Inferior parietal cortex (tissue), 1 donor: ENCODE measurements at regions not wholly inside any gene's neighbourhood (a gene's known extent, or its start where the extent isn't known, plus 50 kb on each side); places are given as distances from the start of the nearest gene placed in this dataset.

ENCODE experiments used
- DNase-seq: peaks from one replicate; pipeline ENCODE4 v3.0.0-alpha.2; 2016; ENCODE audit errors: extremely low spot score

- no peak for DNase-seq
These were observed 179.0 kb upstream of the NECTIN1 start for GRCh38 chr11:119907878-119908572.

GRCh38 chr11:119907122-119907851 is 178.3 kb upstream of the NECTIN1 start:
- DNase-seq, result no peak

- no peak for DNase-seq
These were observed 177.4 kb upstream of the NECTIN1 start for GRCh38 chr11:119906376-119906775.

GRCh38 chr11:119905162-119905561 is 176.2 kb upstream of the NECTIN1 start:
- no peak for DNase-seq

- DNase-seq, result no peak
These were observed 175.6 kb upstream of the NECTIN1 start for GRCh38 chr11:119904531-119905035.

GRCh38 chr11:119903821-119904220 is 174.8 kb upstream of the NECTIN1 start:
- DNase-seq, result no peak

GRCh38 chr11:119903389-119903788 is 174.4 kb upstream of the NECTIN1 start:
- no peak for DNase-seq

- no peak for DNase-seq
These were observed 173.7 kb upstream of the NECTIN1 start for GRCh38 chr11:119902656-119903231.

- DNase-seq, result no peak
These were observed 172.9 kb upstream of the NECTIN1 start for GRCh38 chr11:119901657-119902577.

- no peak for DNase-seq
These were observed 171.0 kb upstream of the NECTIN1 start for GRCh38 chr11:119899997-119900396.

- no peak for DNase-seq
These were observed 168.6 kb upstream of the NECTIN1 start for GRCh38 chr11:119897576-119897975.

GRCh38 chr11:119897046-119897440 is 168.0 kb upstream of the NECTIN1 start:
- DNase-seq, result no peak

- DNase-seq, result no peak
These were observed 167.5 kb upstream of the NECTIN1 start for GRCh38 chr11:119896387-119897045.

- no peak for DNase-seq
These were observed 167.0 kb upstream of the NECTIN1 start for GRCh38 chr11:119895981-119896380.

GRCh38 chr11:119894916-119895315 is 165.9 kb upstream of the NECTIN1 start:
- DNase-seq, result no peak

- no peak for DNase-seq
These were observed 163.4 kb upstream of the NECTIN1 start for GRCh38 chr11:119892311-119892808.

GRCh38 chr11:119891055-119891768 is 162.2 kb upstream of the NECTIN1 start:
- no peak for DNase-seq

GRCh38 chr11:119890466-119890865 is 161.5 kb upstream of the NECTIN1 start:
- DNase-seq, result no peak

GRCh38 chr11:119889728-119890280 is 160.8 kb upstream of the NECTIN1 start:
- no peak for DNase-seq

- DNase-seq, result no peak
These were observed 160.1 kb upstream of the NECTIN1 start for GRCh38 chr11:119889111-119889510.
